ENCODE measurements at regions not wholly inside any gene's neighbourhood (a gene's known extent, or its start where the extent isn't known, plus 50 kb on each side); places are given as distances from the start of the nearest gene placed in this dataset.

- 84 to 85% methylated on average over 10 to 14 of the region's 14 CpGs for WGBS, 2 donors
- H3K27ac ChIP-seq = no peak overlapping the region
- DNase-seq = no peak
Measured at GRCh38 chrX:69036674-69037573, 128.3 kb downstream of the PJA1 start.

DNA sequence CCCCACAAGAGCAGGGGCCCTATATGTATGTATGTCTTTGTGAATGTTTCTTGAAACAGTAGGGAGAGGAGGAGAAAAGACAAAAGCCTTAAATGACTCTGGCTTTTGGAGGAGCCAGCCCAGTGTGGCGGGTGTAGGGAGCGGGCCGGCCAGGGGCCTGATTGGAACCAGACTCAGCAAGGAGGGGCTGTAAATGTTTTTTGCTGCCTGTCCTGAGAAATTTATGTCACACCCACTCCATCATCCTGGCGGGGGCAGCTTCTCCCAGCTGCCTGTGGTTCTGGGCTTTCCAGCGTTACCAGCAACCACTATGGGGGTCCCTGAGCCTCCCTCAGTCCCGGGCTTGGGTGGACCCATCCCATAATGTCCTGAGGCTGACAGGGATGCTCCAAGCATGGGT is 130.8 kb downstream of the PJA1 start:
- no peaks in the 10 kb centered on the region for H3K27me3 ChIP-seq

More at GRCh38 chrX:69036674-69037573, 128.3 kb downstream of the PJA1 start:
- no peaks in the 10 kb centered on the region for H3K36me3 ChIP-seq (ENCODE audit: low read depth, missing control alignments)
- no peak for TF ChIP-seq POLR2A (IDR thresholded peaks at IDR 0.05)
- TF ChIP-seq CTCF (IDR thresholded peaks at IDR 0.05) = no peak
- H3K27me3 ChIP-seq = no peaks in the 10 kb centered on the region
- H3K9me3 ChIP-seq = no peaks in the 10 kb centered on the region
- H3K4me1 ChIP-seq = no peaks in the 10 kb centered on the region
- intact Hi-C loops (cut with DNase I; ENCODE audit: low total_unique reads) = no loop called here
- no peak overlapping the region for H3K4me3 ChIP-seq

GRCh38 chrX:69033936-69034335 is 131.3 kb downstream of the PJA1 start:
- H3K36me3 ChIP-seq (ENCODE audit: low read depth, missing control alignments) = no peaks in the 10 kb centered on the region
- WGBS, 2 donors = 94 to 100% methylated on average over 1 to 6 of the region's 6 CpGs
- H3K4me1 ChIP-seq = no peaks in the 10 kb centered on the region
- no peaks in the 10 kb centered on the region for H3K27me3 ChIP-seq
- intact Hi-C loops (cut with DNase I; ENCODE audit: low total_unique reads) = no loop called here
- no peak for TF ChIP-seq POLR2A (IDR thresholded peaks at IDR 0.05)
- no peak for TF ChIP-seq CTCF (IDR thresholded peaks at IDR 0.05)
- no peak overlapping the region for H3K4me3 ChIP-seq
- no peaks in the 10 kb centered on the region for H3K9me3 ChIP-seq
- H3K27ac ChIP-seq = no peak overlapping the region
- no peak for DNase-seq

More for the DNA sequence above, 130.8 kb downstream of the PJA1 start:
- TF ChIP-seq CTCF (IDR thresholded peaks at IDR 0.05) = no peak
- no peak for TF ChIP-seq POLR2A (IDR thresholded peaks at IDR 0.05)
- H3K36me3 ChIP-seq (ENCODE audit: low read depth, missing control alignments) = no peaks in the 10 kb centered on the region
- H3K27ac ChIP-seq = no peak overlapping the region
- no peaks in the 10 kb centered on the region for H3K4me1 ChIP-seq
- intact Hi-C loops (cut with DNase I; ENCODE audit: low total_unique reads) = no loop called here
- no peak overlapping the region for H3K4me3 ChIP-seq
- H3K9me3 ChIP-seq = no peaks in the 10 kb centered on the region
- WGBS, 2 donors = 79 to 91% methylated on average over 3 to 6 of the region's 6 CpGs
- no peak for DNase-seq

- TF ChIP-seq CTCF (IDR thresholded peaks at IDR 0.05) (no peak), POLR2A (IDR thresholded peaks at IDR 0.05) (no peak)
- no peaks in the 10 kb centered on the region for H3K36me3 ChIP-seq (ENCODE audit: low read depth, missing control alignments)
- no peaks in the 10 kb centered on the region for H3K4me1 ChIP-seq
- H3K27me3 ChIP-seq = no peaks in the 10 kb centered on the region
- no peak for DNase-seq
- H3K9me3 ChIP-seq = no peaks in the 10 kb centered on the region
- no peak overlapping the region for H3K27ac ChIP-seq
- WGBS, 2 donors = 100% methylated on average over 1 of the region's 1 CpG; no CpG with 5 or more reads in 1 of the 2 donors
- intact Hi-C loops (cut with DNase I; ENCODE audit: low total_unique reads) = no loop called here
- H3K4me3 ChIP-seq = no peak overlapping the region
Measured at GRCh38 chrX:69032601-69033000, 132.7 kb downstream of the PJA1 start.

All from testis (tissue), 2 donors.